C4-2B (cell line): ENCODE measurements at regions not wholly inside any gene's neighbourhood (a gene's known extent, or its start where the extent isn't known, plus 50 kb on each side); places are given as distances from the start of the nearest gene placed in this dataset.

Experiments
- H3K27ac ChIP-seq: fragments of 450-650 bp; 2 replicates; pipeline ENCODE4 v1.5.1; 2017
- ZFX ChIP-seq: fragments of 450-650 bp; IDR thresholded peaks from 2 replicates; pipeline ENCODE4 v1.6.1; 2017
- TF ChIP-seq, protein P1 (sequence below): fragments of 450-650 bp; conservative IDR thresholded peaks from 2 replicates; pipeline ENCODE4 v1.5.1; 2017; ENCODE audit warnings: mild to moderate bottlenecking

DNA sequence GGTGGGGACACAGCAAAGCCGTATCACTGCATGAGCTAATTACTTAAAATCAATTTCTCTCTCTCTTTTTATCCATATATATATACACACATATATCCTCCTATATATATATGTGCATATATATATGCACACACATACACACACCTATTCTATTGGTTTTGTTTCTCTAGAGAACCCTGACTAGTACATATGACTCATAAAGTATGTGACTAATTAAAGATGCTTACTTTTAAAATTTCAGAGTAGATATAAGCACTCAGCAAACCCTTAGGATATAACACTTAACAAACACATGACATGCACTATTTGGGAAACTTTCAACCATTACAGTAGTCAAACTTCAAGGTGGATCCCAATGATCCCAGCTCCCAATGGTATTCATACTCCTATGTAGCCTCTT, 732.6 kb downstream of the ROBO2 start:
- no peak for TF ChIP-seq ZFX
- TF ChIP-seq, protein P1, sequence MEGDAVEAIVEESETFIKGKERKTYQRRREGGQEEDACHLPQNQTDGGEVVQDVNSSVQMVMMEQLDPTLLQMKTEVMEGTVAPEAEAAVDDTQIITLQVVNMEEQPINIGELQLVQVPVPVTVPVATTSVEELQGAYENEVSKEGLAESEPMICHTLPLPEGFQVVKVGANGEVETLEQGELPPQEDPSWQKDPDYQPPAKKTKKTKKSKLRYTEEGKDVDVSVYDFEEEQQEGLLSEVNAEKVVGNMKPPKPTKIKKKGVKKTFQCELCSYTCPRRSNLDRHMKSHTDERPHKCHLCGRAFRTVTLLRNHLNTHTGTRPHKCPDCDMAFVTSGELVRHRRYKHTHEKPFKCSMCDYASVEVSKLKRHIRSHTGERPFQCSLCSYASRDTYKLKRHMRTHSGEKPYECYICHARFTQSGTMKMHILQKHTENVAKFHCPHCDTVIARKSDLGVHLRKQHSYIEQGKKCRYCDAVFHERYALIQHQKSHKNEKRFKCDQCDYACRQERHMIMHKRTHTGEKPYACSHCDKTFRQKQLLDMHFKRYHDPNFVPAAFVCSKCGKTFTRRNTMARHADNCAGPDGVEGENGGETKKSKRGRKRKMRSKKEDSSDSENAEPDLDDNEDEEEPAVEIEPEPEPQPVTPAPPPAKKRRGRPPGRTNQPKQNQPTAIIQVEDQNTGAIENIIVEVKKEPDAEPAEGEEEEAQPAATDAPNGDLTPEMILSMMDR, result no peak
- no peak overlapping the region for H3K27ac ChIP-seq

DNA sequence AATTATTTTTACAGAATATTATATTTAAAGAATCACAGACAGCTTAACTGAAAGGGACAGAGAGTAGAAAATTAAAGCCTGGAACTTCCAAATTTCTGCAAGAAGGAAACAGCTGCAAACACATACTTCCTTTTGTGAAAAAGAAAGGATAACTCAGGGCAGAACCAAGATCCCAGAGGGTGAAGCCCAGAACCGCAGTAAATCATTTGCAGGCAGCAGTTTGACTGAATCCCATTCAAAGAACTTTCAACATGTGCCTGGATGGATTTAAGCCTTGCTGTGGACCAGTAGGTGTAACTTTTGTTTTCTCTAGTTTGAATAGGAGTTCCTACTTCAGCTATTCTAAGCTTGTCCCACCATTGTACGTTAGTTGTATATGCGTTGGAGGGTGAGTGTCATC, 733.2 kb downstream of the ROBO2 start:
- TF ChIP-seq, protein P1, result no peak
- TF ChIP-seq ZFX, result no peak

DNA sequence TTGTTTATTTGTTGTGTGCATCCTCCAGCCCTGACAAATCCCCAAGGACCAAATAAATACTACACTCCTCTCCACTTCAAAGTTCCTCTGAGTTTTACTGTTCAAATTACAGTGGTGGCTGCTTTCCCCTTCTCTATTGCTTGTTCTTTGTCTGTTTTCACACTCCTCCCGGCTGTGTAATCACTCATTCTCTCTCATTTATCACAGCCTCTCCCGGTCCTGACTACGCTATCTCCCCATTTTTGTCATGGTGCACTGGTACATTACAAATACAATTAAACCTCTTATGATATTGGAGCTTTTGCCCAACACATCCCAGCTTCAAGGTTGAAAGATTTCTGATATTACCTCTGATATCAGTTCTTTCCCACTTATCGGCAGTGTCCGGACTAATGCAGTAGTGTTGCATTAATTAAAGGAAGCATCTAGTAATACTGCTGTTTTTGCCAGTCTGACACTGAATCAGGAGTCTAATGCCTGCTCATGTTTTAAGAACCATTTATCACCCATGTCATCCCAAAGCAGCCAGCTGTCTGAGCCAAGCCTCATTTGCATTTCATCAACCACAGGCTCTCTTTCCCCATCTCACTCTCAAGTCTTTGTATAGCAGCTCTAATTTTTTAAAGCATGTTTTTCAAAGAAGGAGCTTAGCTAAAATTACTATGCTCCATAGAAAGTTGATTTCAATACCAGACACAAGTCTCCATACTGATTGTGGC, 740.5 kb downstream of the ROBO2 start:
- TF ChIP-seq, protein P1, result no peak
- no peak for TF ChIP-seq ZFX
- H3K27ac ChIP-seq, result no peak overlapping the region

More for the DNA sequence above, 733.2 kb downstream of the ROBO2 start:
- H3K27ac ChIP-seq, result no peak overlapping the region

DNA sequence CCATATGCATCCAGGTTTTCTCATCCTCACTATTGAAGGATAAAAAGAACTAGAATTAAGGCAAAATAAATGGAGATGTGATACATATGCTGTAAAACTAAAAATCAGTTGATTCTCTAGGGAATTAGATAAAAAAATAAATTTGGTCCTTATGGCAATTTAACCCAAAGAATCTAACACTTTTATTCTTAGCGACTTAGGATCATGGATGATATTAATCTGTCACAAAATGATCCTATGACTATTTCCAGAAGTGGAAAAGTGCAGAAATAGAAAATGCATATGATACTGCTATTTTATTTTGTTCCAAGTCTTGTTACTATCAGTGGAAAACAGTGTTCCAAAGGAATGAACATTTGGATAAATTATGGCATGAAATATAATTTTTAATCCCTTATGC, 746.3 kb downstream of the ROBO2 start:
- TF ChIP-seq, protein P1, result no peak
- no peak for TF ChIP-seq ZFX

DNA sequence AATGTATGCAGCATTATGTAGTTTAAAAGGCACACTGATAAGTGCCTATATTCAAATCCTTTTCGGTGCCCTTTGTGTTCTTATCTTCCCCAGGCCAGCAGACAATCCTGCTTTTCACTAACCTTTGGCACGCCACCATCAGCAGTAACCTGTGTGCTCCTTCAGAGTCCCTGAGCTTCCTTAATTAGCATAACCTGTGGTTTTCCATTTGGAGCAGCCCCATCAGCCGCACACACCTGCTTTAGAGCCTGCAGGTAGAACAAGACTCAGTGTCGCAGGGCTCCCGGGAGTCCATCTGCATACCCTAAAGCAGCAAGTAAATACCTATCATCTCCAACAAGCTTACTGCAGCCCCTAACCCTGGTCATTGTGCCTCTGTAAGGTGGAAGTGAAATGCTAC, 755.1 kb downstream of the ROBO2 start:
- no peak for TF ChIP-seq ZFX
- TF ChIP-seq, protein P1, result no peak

More for the DNA sequence above, 746.3 kb downstream of the ROBO2 start:
- H3K27ac ChIP-seq, result no peak overlapping the region

DNA sequence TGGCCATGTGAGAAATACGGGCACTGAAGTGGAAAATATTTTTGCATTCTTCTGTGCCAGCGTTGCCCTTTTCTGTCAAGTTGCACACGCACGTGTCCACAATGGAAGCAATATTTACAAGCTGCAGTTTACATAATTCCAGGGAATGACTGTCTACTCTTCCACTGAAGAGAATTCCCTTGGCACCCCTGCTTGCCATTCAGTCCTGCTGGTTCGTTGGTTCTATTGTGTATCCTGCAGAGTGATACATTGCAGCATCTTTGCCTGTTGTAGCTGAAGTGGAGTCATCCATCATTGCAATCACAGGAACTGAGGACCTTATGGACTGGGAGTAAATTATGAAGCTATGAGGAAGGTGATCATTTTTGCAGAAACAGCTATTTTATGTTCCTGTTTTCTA, 759.4 kb downstream of the ROBO2 start:
- H3K27ac ChIP-seq, result no peak overlapping the region
- TF ChIP-seq, protein P1, result no peak
- TF ChIP-seq ZFX, result no peak

More for the DNA sequence above, 755.1 kb downstream of the ROBO2 start:
- H3K27ac ChIP-seq, result no peak overlapping the region

DNA sequence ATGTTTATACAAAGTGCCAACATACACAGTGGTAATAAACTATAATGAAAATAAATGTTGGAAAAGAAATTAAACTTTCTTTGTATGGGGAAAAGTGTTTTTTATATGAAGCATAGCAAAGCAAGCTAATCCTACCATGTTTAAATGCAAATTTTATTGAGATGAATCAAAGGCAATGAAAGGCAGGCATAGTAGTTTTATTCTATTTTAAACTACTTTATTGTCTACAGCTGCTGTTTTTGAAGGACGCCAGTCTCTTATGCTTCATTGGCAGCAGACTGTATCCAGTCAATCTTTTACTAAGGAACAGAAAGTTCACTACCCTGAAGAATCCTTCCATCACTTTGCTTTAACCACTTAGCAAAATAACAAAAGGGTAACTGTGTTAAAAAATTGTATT, 761.0 kb downstream of the ROBO2 start:
- TF ChIP-seq ZFX, result no peak
- TF ChIP-seq, protein P1, result no peak
- H3K27ac ChIP-seq, result no peak overlapping the region
